Caki2 (cell line): ENCODE measurements at regions not wholly inside any gene's neighbourhood (a gene's known extent, or its start where the extent isn't known, plus 50 kb on each side); places are given as distances from the start of the nearest gene placed in this dataset.
"Not testable (repeated sequence)": the region's sequence is repeated elsewhere in the genome, so short reads cannot be mapped to it uniquely, and the experiment has no call there.

ENCODE experiments used
- DNase-seq: peaks from one replicate; pipeline ENCODE4 v3.0.0-alpha.2; 2015; ENCODE audit warnings: low read depth
- in situ Hi-C: cut with HindIII; loops from 2 replicates; pipeline ENCODE4 v1.10.0; 2016; ENCODE audit warnings: low sequenced_read_pairs, low pct_unique_long_range_greater_than_20kb, mixed read lengths

- no peak for DNase-seq
- in situ Hi-C loops, result no loop called here
These were observed 230.5 kb upstream of the AGTR1 start for GRCh38 chr3:148466980-148467740.

GRCh38 chr3:148477375-148477774 lies 220.3 kb upstream of the AGTR1 start:
- DNase-seq, result no peak
- in situ Hi-C loops, result no loop called here

GRCh38 chr3:148493631-148494030 lies 204.1 kb upstream of the AGTR1 start:
- in situ Hi-C loops, result no loop called here
- no peak for DNase-seq

GRCh38 chr3:148494451-148494850 lies 203.3 kb upstream of the AGTR1 start:
- in situ Hi-C loops, result no loop called here
- DNase-seq, result no peak

- in situ Hi-C loops, result no loop called here
- no peak for DNase-seq
These were observed 196.8 kb upstream of the AGTR1 start for GRCh38 chr3:148500881-148501280.

- in situ Hi-C loops, result no loop called here
- no peak for DNase-seq
These were observed 187.6 kb upstream of the AGTR1 start for GRCh38 chr3:148510116-148510515.

GRCh38 chr3:148510561-148510960 lies 187.1 kb upstream of the AGTR1 start:
- no peak for DNase-seq
- in situ Hi-C loops, result no loop called here

GRCh38 chr3:148512648-148513047 lies 185.1 kb upstream of the AGTR1 start:
- no peak for DNase-seq
- in situ Hi-C loops, result no loop called here

- DNase-seq, result no peak
- in situ Hi-C loops, result no loop called here
These were observed 184.6 kb upstream of the AGTR1 start for GRCh38 chr3:148513096-148513543.

GRCh38 chr3:148518520-148518919 lies 179.2 kb upstream of the AGTR1 start:
- in situ Hi-C loops, result no loop called here
- DNase-seq, result no peak

- in situ Hi-C loops, DNase-seq: not testable (repeated sequence)
These were observed 172.1 kb upstream of the AGTR1 start for GRCh38 chr3:148525621-148526020.

GRCh38 chr3:148528024-148528423 lies 169.7 kb upstream of the AGTR1 start:
- in situ Hi-C loops, result no loop called here

GRCh38 chr3:148531836-148532235 lies 165.9 kb upstream of the AGTR1 start:
- DNase-seq, result no peak
- in situ Hi-C loops, result no loop called here

More at GRCh38 chr3:148528024-148528423, 169.7 kb upstream of the AGTR1 start:
- DNase-seq, result no peak

- no peak for DNase-seq
- in situ Hi-C loops, result no loop called here
These were observed 165.4 kb upstream of the AGTR1 start for GRCh38 chr3:148532326-148532725.

GRCh38 chr3:148532774-148533173 lies 164.9 kb upstream of the AGTR1 start:
- in situ Hi-C loops, result no loop called here
- DNase-seq, result no peak

- DNase-seq, result no peak
- in situ Hi-C loops, result no loop called here
These were observed 163.4 kb upstream of the AGTR1 start for GRCh38 chr3:148534089-148534988.

- in situ Hi-C loops, result no loop called here
- DNase-seq, result no peak
These were observed 162.7 kb upstream of the AGTR1 start for GRCh38 chr3:148535001-148535400.

GRCh38 chr3:148540266-148540665 lies 157.4 kb upstream of the AGTR1 start:
- DNase-seq, result no peak

GRCh38 chr3:148540851-148541250 lies 156.9 kb upstream of the AGTR1 start:
- in situ Hi-C loops, result no loop called here
- DNase-seq, result no peak

More at GRCh38 chr3:148540266-148540665, 157.4 kb upstream of the AGTR1 start:
- in situ Hi-C loops, result no loop called here
